GM06990 (cell line): ENCODE measurements at regions not wholly inside any gene's neighbourhood (a gene's known extent, or its start where the extent isn't known, plus 50 kb on each side); places are given as distances from the start of the nearest gene placed in this dataset.

Experiments
- DNase-seq: peaks from one replicate; pipeline ENCODE4 v3.0.0-alpha.2; 2011; ENCODE audit not compliant: insufficient read length; ENCODE audit errors: extremely low read depth
- H3K27me3 ChIP-seq: replicated peaks from 2 replicates; pipeline ENCODE4 v1.6.0; 2011; ENCODE audit warnings: low read length; ENCODE audit not compliant: control insufficient read depth, insufficient read depth
- H3K36me3 ChIP-seq: 2 replicates; pipeline ENCODE4 v1.5.1; 2011; ENCODE audit warnings: low read length; ENCODE audit not compliant: control insufficient read depth, insufficient read depth
- H3K4me3 ChIP-seq: replicated peaks from 2 replicates; pipeline ENCODE4 v1.5.1; 2011; ENCODE audit warnings: low read depth, mild to moderate bottlenecking, control low read depth, low read length
- TF ChIP-seq, protein P1 (sequence below): IDR thresholded peaks from 2 replicates; pipeline ENCODE4 v1.5.1; 2011; ENCODE audit warnings: low read length, control low read depth, mild to moderate bottlenecking, inconsistent platforms; ENCODE audit not compliant: insufficient read depth, poor library complexity, severe bottlenecking

DNA sequence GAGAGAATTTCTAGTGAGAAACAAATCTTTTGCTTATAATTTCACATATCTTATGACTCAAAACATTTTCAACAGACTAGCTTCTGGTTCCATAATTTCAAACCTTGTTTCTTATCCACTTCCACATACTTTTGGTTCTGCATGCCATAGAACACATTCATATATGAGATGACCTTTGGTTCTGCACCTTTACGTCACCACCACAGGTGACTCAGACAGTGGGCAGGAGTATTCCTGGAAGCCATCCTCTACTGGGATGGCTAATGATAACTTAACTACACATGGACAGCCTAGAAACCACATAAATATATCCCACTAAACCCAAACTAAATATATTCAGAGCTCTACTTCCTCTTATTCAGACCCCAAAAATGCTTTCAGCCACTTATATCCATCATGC lies 133.3 kb downstream of the DCK start:
- no peak for DNase-seq
- Histone ChIP-seq H3K4me3 (no peak overlapping the region), H3K36me3 (no peaks in the 10 kb centered on the region), H3K27me3 (no peaks in the 10 kb centered on the region)
- TF ChIP-seq, protein P1, sequence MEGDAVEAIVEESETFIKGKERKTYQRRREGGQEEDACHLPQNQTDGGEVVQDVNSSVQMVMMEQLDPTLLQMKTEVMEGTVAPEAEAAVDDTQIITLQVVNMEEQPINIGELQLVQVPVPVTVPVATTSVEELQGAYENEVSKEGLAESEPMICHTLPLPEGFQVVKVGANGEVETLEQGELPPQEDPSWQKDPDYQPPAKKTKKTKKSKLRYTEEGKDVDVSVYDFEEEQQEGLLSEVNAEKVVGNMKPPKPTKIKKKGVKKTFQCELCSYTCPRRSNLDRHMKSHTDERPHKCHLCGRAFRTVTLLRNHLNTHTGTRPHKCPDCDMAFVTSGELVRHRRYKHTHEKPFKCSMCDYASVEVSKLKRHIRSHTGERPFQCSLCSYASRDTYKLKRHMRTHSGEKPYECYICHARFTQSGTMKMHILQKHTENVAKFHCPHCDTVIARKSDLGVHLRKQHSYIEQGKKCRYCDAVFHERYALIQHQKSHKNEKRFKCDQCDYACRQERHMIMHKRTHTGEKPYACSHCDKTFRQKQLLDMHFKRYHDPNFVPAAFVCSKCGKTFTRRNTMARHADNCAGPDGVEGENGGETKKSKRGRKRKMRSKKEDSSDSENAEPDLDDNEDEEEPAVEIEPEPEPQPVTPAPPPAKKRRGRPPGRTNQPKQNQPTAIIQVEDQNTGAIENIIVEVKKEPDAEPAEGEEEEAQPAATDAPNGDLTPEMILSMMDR: no peak

DNA sequence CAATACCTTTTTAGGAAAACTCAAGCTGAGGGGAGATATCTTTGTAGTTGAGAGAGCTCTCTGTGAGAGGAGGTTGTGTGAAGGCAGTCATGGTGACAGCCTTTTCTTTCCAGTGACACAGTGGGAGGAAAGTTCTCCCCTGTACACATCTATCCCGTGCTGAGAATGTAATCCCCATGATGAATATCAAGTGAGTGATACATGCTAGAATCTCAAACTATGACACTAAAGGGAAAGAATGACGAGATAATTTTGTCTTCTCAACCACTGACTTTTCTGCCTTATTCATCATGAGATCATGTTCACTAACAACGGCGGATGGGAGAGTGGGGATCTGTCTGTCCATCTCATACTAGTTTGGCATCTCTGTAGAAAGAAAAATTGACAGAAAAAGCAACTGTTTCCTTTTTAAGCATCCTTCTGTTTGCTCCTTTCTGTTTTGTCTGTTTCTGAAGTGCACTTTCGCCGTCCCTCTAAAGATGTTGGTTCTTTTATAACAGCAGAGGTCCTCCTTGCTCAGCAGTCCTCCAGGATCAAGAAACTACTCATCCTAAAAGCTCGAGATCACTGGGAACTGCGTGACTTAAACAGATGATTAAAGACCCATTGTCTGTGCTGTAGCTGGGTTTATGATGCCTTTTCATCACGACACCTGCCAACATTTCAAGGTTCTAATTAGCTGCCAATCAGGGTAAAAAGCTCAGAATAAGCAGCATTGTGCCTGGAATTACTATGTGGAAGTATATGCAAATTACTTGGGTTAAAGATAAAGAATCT lies 137.6 kb downstream of the DCK start:
- H3K4me3 ChIP-seq: no peak overlapping the region
- no peaks in the 10 kb centered on the region for H3K36me3 ChIP-seq
- DNase-seq: no peak
- TF ChIP-seq, protein P1: no peak
- H3K27me3 ChIP-seq: no peaks in the 10 kb centered on the region

DNA sequence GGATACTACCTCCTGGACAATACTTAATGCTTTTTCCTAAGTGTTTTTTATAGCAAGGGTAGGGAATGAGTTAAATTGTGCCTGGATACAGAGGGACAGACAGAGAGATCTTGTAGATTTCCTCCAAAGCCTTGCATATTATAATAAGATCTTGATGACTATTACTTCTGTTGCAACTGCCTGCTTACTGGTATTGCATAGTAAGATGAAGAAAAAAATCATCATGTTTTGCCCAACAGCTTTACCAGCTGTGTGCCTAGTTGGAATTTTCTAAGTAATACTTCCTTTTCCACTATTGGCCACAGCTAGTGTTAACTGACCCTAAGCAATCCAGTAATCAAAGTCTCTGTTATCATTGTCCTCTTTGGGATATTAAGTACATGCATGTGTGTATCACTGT lies 139.0 kb downstream of the DCK start:
- TF ChIP-seq, protein P1: no peak
- H3K4me3 ChIP-seq: no peak overlapping the region
- no peak for DNase-seq
- no peaks in the 10 kb centered on the region for H3K36me3 ChIP-seq
- H3K27me3 ChIP-seq: no peaks in the 10 kb centered on the region

DNA sequence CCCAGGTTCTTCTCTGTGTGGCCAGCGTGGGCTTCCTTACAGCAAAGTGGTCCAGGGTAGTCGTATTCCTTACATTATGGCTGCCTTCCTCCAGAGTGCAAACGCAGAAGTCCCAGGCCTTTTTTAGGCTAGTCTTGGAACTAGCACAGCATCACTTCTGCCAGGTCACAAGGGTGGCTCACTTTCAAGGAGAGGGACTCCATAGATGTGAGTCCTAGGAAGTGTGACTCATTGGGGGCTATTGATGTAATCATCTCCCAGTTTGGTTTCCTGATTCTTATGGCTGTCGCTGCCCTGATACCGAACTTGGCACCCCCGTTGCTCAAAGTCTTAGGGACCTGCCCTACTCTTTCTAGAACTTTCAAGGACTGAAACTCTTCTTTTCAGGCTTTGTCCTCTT lies 140.0 kb downstream of the DCK start:
- no peak overlapping the region for H3K4me3 ChIP-seq
- TF ChIP-seq, protein P1: no peak
- H3K27me3 ChIP-seq: no peaks in the 10 kb centered on the region
- no peak for DNase-seq
- no peaks in the 10 kb centered on the region for H3K36me3 ChIP-seq

DNA sequence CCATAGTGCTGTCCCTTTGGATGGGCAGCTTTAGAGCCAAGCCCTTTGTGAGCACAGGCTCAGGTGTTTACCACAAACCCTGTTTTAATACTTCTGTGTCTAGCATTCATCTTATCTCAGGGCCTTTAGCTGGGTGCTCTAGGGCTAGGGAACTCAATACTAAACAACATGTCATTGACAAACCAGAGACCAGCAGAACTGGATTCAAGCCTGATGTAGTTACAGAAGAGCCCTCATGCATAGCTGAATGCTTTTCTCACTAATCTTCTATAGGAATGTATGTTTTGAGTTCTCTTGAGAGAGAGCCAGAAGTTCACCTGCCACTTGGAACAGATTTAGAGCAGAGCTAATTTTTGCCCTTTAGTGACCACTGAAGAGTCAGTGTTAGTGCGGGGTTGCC lies 142.6 kb downstream of the DCK start:
- TF ChIP-seq, protein P1: no peak
- no peaks in the 10 kb centered on the region for H3K27me3 ChIP-seq
- DNase-seq: no peak

More for the DNA sequence above, 142.6 kb downstream of the DCK start:
- no peaks in the 10 kb centered on the region for H3K36me3 ChIP-seq
- H3K4me3 ChIP-seq: no peak overlapping the region
